ENCODE measurements at regions not wholly inside any gene's neighbourhood (a gene's known extent, or its start where the extent isn't known, plus 50 kb on each side); places are given as distances from the start of the nearest gene placed in this dataset.

DNA sequence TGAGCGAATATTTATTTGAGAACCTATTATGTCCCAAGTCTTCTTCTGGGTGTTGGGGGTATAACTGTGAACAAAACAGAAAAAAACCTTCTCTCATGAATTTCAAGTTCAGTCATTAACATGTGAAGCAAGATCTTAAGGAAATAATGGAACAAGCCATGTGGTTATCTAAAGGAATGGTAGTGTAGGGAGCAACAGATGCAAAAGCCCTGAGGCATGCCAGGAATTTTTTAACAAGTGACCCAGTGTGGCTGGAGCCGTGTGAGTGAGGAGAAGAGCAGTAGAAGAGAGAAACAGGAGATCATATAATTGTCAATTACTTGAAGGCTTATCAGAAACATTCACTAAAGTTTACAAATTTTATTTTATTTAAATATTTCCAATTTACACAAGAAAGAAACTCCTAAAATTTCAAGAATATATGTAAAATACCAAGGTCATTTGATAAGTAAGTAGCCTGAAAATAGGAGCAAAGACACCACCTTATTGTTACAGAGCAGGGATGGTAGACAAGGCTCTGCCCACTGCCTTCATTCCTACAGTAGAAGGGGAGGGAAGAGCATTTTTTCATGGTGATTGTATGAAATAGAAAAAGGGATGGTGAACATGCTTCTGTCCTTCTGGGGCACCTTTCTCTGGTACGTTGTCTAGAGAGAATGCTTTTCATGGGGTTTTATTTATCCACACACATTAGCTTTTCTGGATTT, 345.1 kb downstream of the PLOD2 start:
- DNase-seq (ENCODE audit: low spot score): no peak

GRCh38 chr3:145817870-145818483, 343.0 kb downstream of the PLOD2 start:
- DNase-seq (ENCODE audit: low spot score): no peak

- no peak for DNase-seq (ENCODE audit: low spot score)
Measured at GRCh38 chr3:145820170-145820569, 340.8 kb downstream of the PLOD2 start.

DNA sequence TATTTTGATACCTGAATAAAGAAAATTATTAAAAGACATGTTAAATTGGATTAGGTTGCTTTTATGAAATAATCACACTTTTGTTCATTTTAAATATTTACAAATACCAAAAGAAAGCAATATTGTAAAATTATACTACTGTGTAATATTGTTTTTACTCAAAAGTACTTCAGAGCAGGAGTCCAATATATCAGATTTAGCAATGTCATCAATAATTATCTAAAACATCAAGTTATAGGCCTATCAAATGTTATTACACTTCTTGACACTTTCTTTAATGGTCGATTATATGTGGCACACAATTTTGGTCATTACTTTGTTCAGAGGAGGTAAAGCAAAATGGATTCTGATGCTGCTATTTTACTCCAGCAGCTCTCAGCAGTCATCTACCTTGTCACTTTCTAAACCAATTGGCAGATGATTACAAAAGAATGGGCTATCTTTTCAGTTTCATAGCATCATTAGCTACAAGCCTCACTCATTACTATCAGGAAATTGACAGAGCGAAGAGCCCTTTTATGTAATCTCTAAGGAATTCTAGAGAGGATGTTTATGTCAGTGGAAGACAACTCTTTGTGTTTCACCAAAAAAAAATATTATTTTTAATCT, 318.6 kb downstream of the PLOD2 start:
- DNase-seq (ENCODE audit: low spot score): no peak

DNA sequence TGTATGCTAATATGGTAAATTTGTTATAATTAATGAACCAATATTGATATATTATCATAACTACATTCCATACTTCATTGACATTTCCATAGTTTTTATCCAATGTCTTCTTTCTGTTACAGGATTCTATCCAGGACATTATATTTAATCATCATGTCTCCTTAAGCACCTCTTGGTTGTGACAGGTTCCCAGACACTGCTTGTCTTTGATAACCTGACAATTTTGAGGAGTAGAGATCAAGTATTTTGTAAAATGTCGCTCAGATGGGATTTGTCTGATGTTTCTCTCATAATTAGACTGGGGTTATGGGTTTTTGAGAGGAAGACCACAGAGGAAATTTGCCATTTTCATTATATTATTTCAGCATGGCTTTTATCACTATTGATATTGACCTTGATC, 317.4 kb downstream of the PLOD2 start:
- DNase-seq (ENCODE audit: low spot score): no peak

DNA sequence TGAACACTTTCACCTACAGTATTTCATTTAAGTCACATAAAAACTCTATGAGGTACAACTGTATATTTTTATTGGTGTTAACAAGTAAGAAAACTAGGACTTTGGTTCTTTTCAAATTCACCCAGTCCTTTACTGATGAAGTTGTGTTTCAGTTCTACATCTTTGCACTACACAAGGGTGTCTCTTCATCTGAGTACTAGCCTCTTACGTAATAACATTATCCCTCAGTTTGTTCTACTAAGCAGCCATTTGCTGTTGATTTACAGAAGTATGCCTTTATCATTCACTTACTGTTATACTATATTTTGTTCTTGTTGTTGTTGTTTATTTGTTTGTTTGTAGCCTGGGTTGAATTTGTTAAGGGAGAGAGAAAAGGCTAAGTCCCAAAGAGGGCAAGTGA, 311.9 kb downstream of the PLOD2 start:
- no peak for DNase-seq (ENCODE audit: low spot score)

GRCh38 chr3:145854499-145854898, 306.5 kb downstream of the PLOD2 start:
- DNase-seq (ENCODE audit: low spot score): no peak

- DNase-seq (ENCODE audit: low spot score): no peak
Measured at GRCh38 chr3:145857956-145858355, 303.0 kb downstream of the PLOD2 start.

GRCh38 chr3:145864336-145864735, 296.6 kb downstream of the PLOD2 start:
- no peak for DNase-seq (ENCODE audit: low spot score)

- no peak for DNase-seq (ENCODE audit: low spot score)
Measured at GRCh38 chr3:145865399-145866018, 295.5 kb downstream of the PLOD2 start.

DNA sequence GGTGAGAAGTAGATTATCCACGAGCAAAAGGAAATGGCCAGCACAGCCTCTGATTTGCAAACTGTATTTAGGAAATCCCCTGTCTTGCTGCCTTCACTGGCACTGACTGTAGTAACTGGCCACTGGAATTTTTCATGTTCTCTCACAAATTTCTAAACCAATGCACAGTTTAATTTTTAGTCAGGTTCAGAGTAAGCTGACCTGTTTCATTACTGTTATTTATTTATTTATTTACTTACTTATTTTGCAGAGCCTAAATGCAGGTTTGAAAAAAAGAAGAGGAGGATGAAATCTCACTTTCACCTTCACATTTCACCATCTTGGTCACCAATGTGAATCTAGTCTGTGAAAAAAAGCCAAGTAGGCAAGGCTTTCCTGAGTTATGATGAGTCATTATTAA, 291.0 kb downstream of the PLOD2 start:
- no peak for DNase-seq (ENCODE audit: low spot score)

GRCh38 chr3:145882436-145882835, 278.5 kb downstream of the PLOD2 start:
- no peak for DNase-seq (ENCODE audit: low spot score)

DNA sequence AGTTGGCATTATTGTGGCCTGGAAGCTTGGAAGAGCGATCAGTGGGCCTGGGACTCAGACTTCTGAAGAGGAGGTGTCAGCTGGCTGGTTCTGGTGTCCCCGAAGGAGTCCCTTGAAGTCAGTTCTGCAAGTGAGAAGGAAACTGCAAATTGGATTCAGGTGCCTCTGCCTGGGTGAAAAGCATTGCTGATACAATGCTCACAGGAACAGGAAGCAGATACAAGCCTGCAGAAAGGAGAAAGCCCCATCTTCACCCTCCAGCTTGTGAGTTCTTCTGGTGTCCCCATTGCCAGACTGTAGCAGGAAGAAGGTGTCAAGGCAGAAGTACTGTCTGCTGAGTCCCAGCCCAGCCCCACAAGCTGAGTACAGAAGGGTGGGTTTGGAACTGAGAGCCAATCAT, 271.3 kb downstream of the PLOD2 start:
- no peak for DNase-seq (ENCODE audit: low spot score)

DNA sequence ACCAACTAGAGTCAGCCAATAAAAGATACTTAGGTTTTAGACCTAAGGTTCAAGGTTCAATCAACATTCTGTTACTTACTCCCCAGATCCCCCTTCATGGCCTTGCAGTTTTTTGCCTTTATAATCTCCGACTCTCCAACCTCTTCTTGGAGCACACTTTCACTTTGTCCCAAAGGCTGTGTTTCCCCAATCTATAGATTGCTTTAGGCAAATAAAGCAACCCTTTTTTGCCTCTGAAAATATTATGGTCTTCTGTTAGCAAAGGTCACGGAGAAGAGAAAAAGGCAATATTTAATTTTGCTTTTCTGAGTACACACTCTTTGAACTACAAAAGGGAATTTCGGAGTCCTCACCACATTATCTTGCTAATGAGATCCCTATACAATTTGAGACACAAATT, 268.1 kb downstream of the PLOD2 start:
- DNase-seq (ENCODE audit: low spot score): no peak

GRCh38 chr3:145893331-145893730, 267.7 kb downstream of the PLOD2 start:
- DNase-seq (ENCODE audit: low spot score): no peak

- no peak for DNase-seq (ENCODE audit: low spot score)
Measured at GRCh38 chr3:145898487-145898886, 262.5 kb downstream of the PLOD2 start.

DNA sequence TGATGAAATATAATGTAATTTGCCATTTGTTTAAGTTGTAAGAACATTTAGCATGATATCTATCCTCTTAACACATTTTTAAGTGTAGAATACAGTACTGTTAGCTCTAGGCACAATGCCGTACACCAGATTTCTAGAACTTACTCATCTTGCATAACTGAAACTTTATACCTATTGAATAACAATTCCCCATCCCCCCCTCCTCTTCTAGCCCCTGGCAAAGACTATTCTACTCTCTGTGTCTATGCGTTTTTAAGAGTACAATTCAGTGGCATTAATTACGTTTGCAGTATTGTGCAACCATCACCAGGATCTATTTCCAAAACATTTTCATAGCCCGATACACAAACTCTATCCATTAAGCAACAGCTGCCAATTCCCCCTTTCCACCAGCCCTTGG, 261.7 kb downstream of the PLOD2 start:
- DNase-seq (ENCODE audit: low spot score): no peak

- DNase-seq (ENCODE audit: low spot score): no peak
Measured at GRCh38 chr3:145900056-145900829, 260.7 kb downstream of the PLOD2 start.

GRCh38 chr3:145902166-145902565, 258.8 kb downstream of the PLOD2 start:
- DNase-seq (ENCODE audit: low spot score): no peak

DNA sequence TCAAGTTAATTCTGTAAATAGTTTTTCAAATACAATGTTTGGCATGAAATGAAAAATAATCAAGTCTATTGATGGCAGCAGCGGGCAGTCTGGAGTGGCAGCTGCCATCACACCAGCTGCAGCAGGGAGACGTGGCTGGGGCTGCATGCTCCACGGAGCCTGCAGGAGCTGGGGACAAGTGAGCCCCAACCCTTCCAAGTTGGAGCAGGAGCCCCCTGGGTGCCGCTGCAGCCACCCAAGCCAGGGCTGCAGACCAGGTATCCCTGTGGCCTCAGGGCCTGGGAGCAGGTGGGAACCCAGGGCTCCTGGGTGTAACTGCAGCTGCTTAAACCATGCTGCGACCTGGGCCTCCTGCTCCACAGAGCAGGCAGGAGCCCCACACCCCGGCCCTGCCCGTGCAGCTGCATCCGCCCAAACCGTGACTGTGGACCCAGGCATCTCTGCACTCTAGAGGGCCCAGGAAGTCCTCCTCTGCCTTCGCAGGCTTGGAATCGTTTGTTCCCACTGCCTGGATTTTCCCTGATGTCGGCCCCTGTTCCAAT, 257.4 kb downstream of the PLOD2 start:
- no peak for DNase-seq (ENCODE audit: low spot score)

DNA sequence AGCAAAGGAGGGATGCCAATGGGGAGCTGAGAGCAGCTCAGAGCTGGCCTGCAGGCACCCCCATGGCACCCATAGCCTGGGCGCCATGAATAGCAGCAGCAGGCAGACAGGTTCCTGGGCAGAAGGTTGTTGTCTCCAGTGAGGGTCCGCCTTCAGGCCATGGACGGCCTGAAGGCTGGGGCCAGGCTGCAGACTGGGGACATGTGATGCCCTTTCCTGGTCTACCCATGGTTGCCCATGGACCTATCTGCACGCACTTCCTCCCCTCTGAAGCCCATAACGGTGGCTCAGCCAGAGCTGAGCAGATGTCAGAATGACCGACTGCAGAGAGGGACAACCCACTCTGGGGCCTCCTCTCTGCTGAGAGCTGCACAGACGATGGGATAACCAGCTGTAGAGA, 256.8 kb downstream of the PLOD2 start:
- DNase-seq (ENCODE audit: low spot score): no peak

- no peak for DNase-seq (ENCODE audit: low spot score)
Measured at GRCh38 chr3:145906301-145906700, 254.7 kb downstream of the PLOD2 start.
